ENCODE measurements at regions not wholly inside any gene's neighbourhood (a gene's known extent, or its start where the extent isn't known, plus 50 kb on each side); places are given as distances from the start of the nearest gene placed in this dataset.

- TF ChIP-seq, protein P1, sequence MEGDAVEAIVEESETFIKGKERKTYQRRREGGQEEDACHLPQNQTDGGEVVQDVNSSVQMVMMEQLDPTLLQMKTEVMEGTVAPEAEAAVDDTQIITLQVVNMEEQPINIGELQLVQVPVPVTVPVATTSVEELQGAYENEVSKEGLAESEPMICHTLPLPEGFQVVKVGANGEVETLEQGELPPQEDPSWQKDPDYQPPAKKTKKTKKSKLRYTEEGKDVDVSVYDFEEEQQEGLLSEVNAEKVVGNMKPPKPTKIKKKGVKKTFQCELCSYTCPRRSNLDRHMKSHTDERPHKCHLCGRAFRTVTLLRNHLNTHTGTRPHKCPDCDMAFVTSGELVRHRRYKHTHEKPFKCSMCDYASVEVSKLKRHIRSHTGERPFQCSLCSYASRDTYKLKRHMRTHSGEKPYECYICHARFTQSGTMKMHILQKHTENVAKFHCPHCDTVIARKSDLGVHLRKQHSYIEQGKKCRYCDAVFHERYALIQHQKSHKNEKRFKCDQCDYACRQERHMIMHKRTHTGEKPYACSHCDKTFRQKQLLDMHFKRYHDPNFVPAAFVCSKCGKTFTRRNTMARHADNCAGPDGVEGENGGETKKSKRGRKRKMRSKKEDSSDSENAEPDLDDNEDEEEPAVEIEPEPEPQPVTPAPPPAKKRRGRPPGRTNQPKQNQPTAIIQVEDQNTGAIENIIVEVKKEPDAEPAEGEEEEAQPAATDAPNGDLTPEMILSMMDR (IDR thresholded peaks at IDR 0.05): no peak
- TF ChIP-seq POLR2A (IDR thresholded peaks at IDR 0.05): no peak
Observed at GRCh38 chr16:47938272-47938671, 217.5 kb downstream of the ABCC12 start.
